ENCODE measurements at regions not wholly inside any gene's neighbourhood (a gene's known extent, or its start where the extent isn't known, plus 50 kb on each side); places are given as distances from the start of the nearest gene placed in this dataset.
A peak's percentile ranks its signal among the peaks of the same experiment; 100 is the strongest.

DNA sequence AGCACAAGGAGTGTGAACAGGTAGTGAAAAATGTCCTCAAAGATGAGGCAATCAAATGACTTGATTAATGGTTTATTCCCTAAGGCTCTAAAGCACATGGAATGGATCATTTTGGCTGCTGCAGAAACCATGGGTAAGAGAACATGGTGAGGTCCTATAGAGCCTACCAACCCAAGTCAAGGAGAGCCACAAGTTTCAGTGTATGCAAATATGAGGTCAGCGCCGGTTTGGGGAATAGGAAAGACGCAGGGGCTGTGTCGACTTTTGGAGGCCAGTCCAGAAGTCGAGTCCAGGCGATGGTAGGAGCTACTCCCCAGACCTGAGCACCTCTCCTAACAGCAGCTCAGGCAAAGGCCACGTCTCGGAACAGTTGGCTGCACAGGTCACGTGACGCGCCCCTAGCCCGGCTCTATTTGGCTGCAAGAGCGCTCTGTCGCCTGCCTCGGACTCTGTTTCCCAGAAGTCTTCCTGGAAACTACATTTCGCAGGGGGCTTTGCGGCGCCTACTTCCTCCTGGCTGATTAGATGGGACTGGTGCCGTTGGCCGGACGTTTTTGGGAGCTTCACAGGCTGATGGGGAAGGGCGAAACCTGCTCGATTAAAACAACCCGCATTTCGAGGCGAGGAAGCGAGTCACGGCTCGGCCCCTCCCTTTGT, 74.4 kb upstream of the CHD6 start:
- Histone ChIP-seq H3F3A (ENCODE audit: insufficient read depth, low read length) (no peaks in the 10 kb centered on the region), H3K79me2 (ENCODE audit: insufficient read depth, low read length) (no peaks in the 10 kb centered on the region), H3K9me3 (ENCODE audit: low read length) (no peaks in the 10 kb centered on the region), H2AFZ (ENCODE audit: low read length) (peak overlapping the region; percentile 23), H3K4me1 (ENCODE audit: insufficient read depth, low read length, severe bottlenecking) (peaks cover 20% of the 10 kb centered on the region), H3K9me2 (ENCODE audit: low read depth, low read length) (no peaks in the 10 kb centered on the region), H3K36me3 (ENCODE audit: insufficient read depth, low read length) (no peaks in the 10 kb centered on the region), H3K27me3 (ENCODE audit: insufficient read depth, low read length) (no peaks in the 10 kb centered on the region), H3K4me3 (ENCODE audit: low read depth, low read length, poor library complexity, severe bottlenecking) (peak overlapping the region; percentile 96), H3K4me2 (ENCODE audit: low read length) (peak overlapping the region; percentile 98), H4K20me1 (ENCODE audit: insufficient read depth, low read length) (no peaks in the 10 kb centered on the region), H3K9ac (ENCODE audit: low read length) (peak overlapping the region; percentile 83), H3K27ac (ENCODE audit: low read depth, low read length, poor library complexity, severe bottlenecking) (peak overlapping the region; percentile 93)
- TF ChIP-seq EZH2 (IDR thresholded peaks at IDR 0.05; ENCODE audit: borderline replicate concordance, low read length) (no peak), CTCF (IDR thresholded peaks at IDR 0.05; ENCODE audit: low read length) (no peak)

GRCh38 chr20:41691443-41691842, 73.3 kb upstream of the CHD6 start:
- no peaks in the 10 kb centered on the region for H3F3A ChIP-seq (ENCODE audit: insufficient read depth, low read length)
- no peak overlapping the region for H2AFZ ChIP-seq (ENCODE audit: low read length)
- no peaks in the 10 kb centered on the region for H3K9me3 ChIP-seq (ENCODE audit: low read length)
- no peak overlapping the region for H3K4me3 ChIP-seq (ENCODE audit: low read depth, low read length, poor library complexity, severe bottlenecking)
- H3K27ac ChIP-seq (ENCODE audit: low read depth, low read length, poor library complexity, severe bottlenecking) = no peak overlapping the region
- no peaks in the 10 kb centered on the region for H4K20me1 ChIP-seq (ENCODE audit: insufficient read depth, low read length)
- no peaks in the 10 kb centered on the region for H3K36me3 ChIP-seq (ENCODE audit: insufficient read depth, low read length)
- H3K27me3 ChIP-seq (ENCODE audit: insufficient read depth, low read length) = no peaks in the 10 kb centered on the region
- peaks cover 20% of the 10 kb centered on the region for H3K4me1 ChIP-seq (ENCODE audit: insufficient read depth, low read length, severe bottlenecking)
- H3K9me2 ChIP-seq (ENCODE audit: low read depth, low read length) = no peaks in the 10 kb centered on the region
- H3K4me2 ChIP-seq (ENCODE audit: low read length) = no peak overlapping the region
- no peaks in the 10 kb centered on the region for H3K79me2 ChIP-seq (ENCODE audit: insufficient read depth, low read length)
- H3K9ac ChIP-seq (ENCODE audit: low read length) = no peak overlapping the region
- no peak for TF ChIP-seq EZH2 (IDR thresholded peaks at IDR 0.05; ENCODE audit: borderline replicate concordance, low read length)
- TF ChIP-seq CTCF (IDR thresholded peaks at IDR 0.05; ENCODE audit: low read length) = no peak

DNA sequence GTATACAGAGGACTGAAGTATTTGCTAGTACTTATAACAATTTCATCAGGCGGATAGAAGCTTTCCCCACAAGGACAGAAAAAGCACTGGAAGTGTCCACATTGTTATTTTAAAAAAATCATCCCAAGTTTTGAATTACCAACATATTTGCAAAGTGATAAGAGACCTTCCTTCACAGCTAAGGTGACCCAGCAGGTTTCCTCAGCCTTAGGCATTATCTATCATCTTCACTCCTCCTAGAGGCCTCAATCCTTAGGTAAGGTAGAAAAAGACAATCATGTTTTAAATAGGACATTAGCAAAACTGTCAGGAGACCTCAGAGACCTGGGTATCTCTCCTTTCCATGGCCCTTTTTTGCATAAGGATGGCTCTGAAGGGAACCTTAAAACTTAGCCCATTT, 72.5 kb upstream of the CHD6 start:
- Histone ChIP-seq H3K9ac (ENCODE audit: low read length) (no peak overlapping the region), H3K79me2 (ENCODE audit: insufficient read depth, low read length) (no peaks in the 10 kb centered on the region), H3K27me3 (ENCODE audit: insufficient read depth, low read length) (no peaks in the 10 kb centered on the region), H3K4me2 (ENCODE audit: low read length) (no peak overlapping the region), H4K20me1 (ENCODE audit: insufficient read depth, low read length) (no peaks in the 10 kb centered on the region), H3K27ac (ENCODE audit: low read depth, low read length, poor library complexity, severe bottlenecking) (no peak overlapping the region), H3K9me2 (ENCODE audit: low read depth, low read length) (no peaks in the 10 kb centered on the region), H3K4me3 (ENCODE audit: low read depth, low read length, poor library complexity, severe bottlenecking) (no peak overlapping the region), H3F3A (ENCODE audit: insufficient read depth, low read length) (no peaks in the 10 kb centered on the region), H3K9me3 (ENCODE audit: low read length) (no peaks in the 10 kb centered on the region), H2AFZ (ENCODE audit: low read length) (no peak overlapping the region), H3K4me1 (ENCODE audit: insufficient read depth, low read length, severe bottlenecking) (peaks cover 20% of the 10 kb centered on the region), H3K36me3 (ENCODE audit: insufficient read depth, low read length) (no peaks in the 10 kb centered on the region)
- TF ChIP-seq CTCF (IDR thresholded peaks at IDR 0.05; ENCODE audit: low read length) (no peak), EZH2 (IDR thresholded peaks at IDR 0.05; ENCODE audit: borderline replicate concordance, low read length) (no peak)
